GM12878 (cell line): ENCODE measurements at regions not wholly inside any gene's neighbourhood (a gene's known extent, or its start where the extent isn't known, plus 50 kb on each side); places are given as distances from the start of the nearest gene placed in this dataset.

Source experiments
- ATAC-seq: fragments of 200-7000 bp; cut with Tn5 transposase; 3 replicates; pipeline ENCODE4 v1.9.1; 2020; ENCODE audit warnings: mild to moderate bottlenecking, moderate library complexity
- BruUV-seq: library from RNA; stranded (reverse); fragments of 400-500 nt; replicated peaks from 2 replicates; lab custom pipeline; 2021; lab: Mats Ljungman, UMichigan
- CTCF ChIA-PET: fragments of 300-600 bp; sonication (Branson Sonifier 250); formaldehyde crosslinking; extraction: SDS; loops from one replicate; lab custom pipeline; 2021; ENCODE audit warnings: inconsistent platforms; lab: Yijun Ruan, JAX
- POLR2A ChIA-PET: fragments of 350-600 bp; formaldehyde crosslinking; extraction: SDS; loops from one replicate; lab custom pipeline; 2021; ENCODE audit warnings: inconsistent platforms; lab: Charles Lee
- RAD21 ChIA-PET: fragments of 300-600 bp; sonication (Branson Sonifier 250); formaldehyde crosslinking; loops from one replicate; lab custom pipeline; 2023; ENCODE audit warnings: antibody characterized with exemption; ENCODE audit not compliant: unreplicated experiment; lab: Charles Lee
- SMC1A ChIA-PET: fragments of 300-600 bp; sonication (Branson Sonifier 250); formaldehyde crosslinking; loops from one replicate; lab custom pipeline; 2023; ENCODE audit not compliant: unreplicated experiment, uncharacterized antibody; lab: Charles Lee
- DNase-seq: peaks from one replicate; pipeline ENCODE4 v3.0.0-alpha.2; 2011; ENCODE audit warnings: low read depth, low spot score
- FAIRE-seq: peaks from 3 replicates; lab custom pipeline; 2011; peaks lifted over from hg19 to GRCh38; lab: Jason Lieb, UNC
- H2AFZ ChIP-seq: 2 replicates; pipeline ENCODE4 v1.6.0; 2011; ENCODE audit warnings: low read depth, low read length, control low read depth; ENCODE audit not compliant: control insufficient read depth
- H3K27ac ChIP-seq: 2 replicates; pipeline ENCODE4 v1.5.1; 2011; ENCODE audit warnings: control low read depth; ENCODE audit not compliant: control insufficient read depth, insufficient read depth
- H3K27me3 ChIP-seq, 2 experiments: replicated peaks in 1 of 2; 2 replicates each; pipeline versions ENCODE4 v1.6.0 to v1.6.1; 2011; ENCODE audit warnings: low read length in 1 of 2; ENCODE audit not compliant: control insufficient read depth in 2 of 2, insufficient read depth in 2 of 2
- H3K36me3 ChIP-seq, 2 experiments: 2 replicates each; pipeline ENCODE4 v1.5.1; 2011; ENCODE audit warnings: low read length in 1 of 2; ENCODE audit not compliant: control insufficient read depth in 2 of 2, insufficient read depth in 2 of 2
- H3K4me1 ChIP-seq: 2 replicates; pipeline ENCODE4 v1.6.1; 2011; ENCODE audit warnings: mild to moderate bottlenecking, low read length, moderate library complexity, mixed read lengths; ENCODE audit not compliant: control insufficient read depth, insufficient read depth
- H3K4me2 ChIP-seq: 2 replicates; pipeline ENCODE4 v1.6.0; 2011; ENCODE audit warnings: control low read depth; ENCODE audit not compliant: control insufficient read depth, insufficient read depth
- H3K4me3 ChIP-seq: fragments of 200-600 bp; sonication (generic); 2 replicates; pipeline ENCODE4 v1.5.1; 2016
- H3K79me2 ChIP-seq: 2 replicates; pipeline ENCODE4 v1.6.0; 2011; ENCODE audit warnings: low read length; ENCODE audit not compliant: control insufficient read depth, insufficient read depth
- H3K9ac ChIP-seq: 2 replicates; pipeline ENCODE4 v1.8.0; 2011; ENCODE audit warnings: low read length, control low read depth, mixed read lengths; ENCODE audit not compliant: control insufficient read depth, insufficient read depth
- H3K9me3 ChIP-seq: replicated peaks from 3 replicates; pipeline ENCODE4 v1.5.1; 2011; ENCODE audit warnings: mild to moderate bottlenecking, low read length; ENCODE audit not compliant: control insufficient read depth, insufficient read depth
- H4K20me1 ChIP-seq: 2 replicates; pipeline ENCODE4 v1.6.0; 2011; ENCODE audit not compliant: control insufficient read depth, insufficient read depth
- BCL3 ChIP-seq: IDR thresholded peaks from 2 replicates; pipeline ENCODE4 v1.6.1; 2011; ENCODE audit warnings: borderline replicate concordance, low read depth, mild to moderate bottlenecking, moderate library complexity, low read length; ENCODE audit not compliant: insufficient read depth, poor library complexity, severe bottlenecking
- CUX1 ChIP-seq: IDR thresholded peaks from 2 replicates; pipeline ENCODE4 v1.6.1; 2012; ENCODE audit warnings: improper control_type of control experiment, low read depth, low read length; ENCODE audit not compliant: insufficient replicate concordance
- DPF2 ChIP-seq: fragments of 450-650 bp; IDR thresholded peaks from 2 replicates; pipeline ENCODE4 v1.6.1; 2017; ENCODE audit warnings: mild to moderate bottlenecking
- GABPA ChIP-seq: IDR thresholded peaks from 2 replicates; pipeline ENCODE4 v1.6.1; 2014; ENCODE audit warnings: antibody characterized with exemption, low read depth, mild to moderate bottlenecking, inconsistent platforms
- RUNX3 ChIP-seq: IDR thresholded peaks from 2 replicates; pipeline ENCODE4 v1.6.1; 2012; ENCODE audit warnings: low read length, inconsistent platforms
- WGBS: methylation state at CpG from one replicate; pipeline ENCODE4 v1.1.6; 2016; ENCODE audit warnings: low lambda C conversion rate; ENCODE audit not compliant: insufficient replicate concordance, insufficient coverage; ENCODE audit errors: missing lambda C conversion rate; 5-methylcytosine and 5-hydroxymethylcytosine counted together
- in situ Hi-C: fragments of 300-500 bp; cut with MboI; formaldehyde crosslinking; loops from 9 replicates; pipeline ENCODE4 v1.14.3; 2018; ENCODE audit warnings: mixed read lengths
- intact Hi-C: fragments of 100-400 bp; cut with micrococcal nuclease; formaldehyde crosslinking; loops from one replicate; pipeline ENCODE4 v1.14.2; 2022; ENCODE audit not compliant: unreplicated experiment

DNA sequence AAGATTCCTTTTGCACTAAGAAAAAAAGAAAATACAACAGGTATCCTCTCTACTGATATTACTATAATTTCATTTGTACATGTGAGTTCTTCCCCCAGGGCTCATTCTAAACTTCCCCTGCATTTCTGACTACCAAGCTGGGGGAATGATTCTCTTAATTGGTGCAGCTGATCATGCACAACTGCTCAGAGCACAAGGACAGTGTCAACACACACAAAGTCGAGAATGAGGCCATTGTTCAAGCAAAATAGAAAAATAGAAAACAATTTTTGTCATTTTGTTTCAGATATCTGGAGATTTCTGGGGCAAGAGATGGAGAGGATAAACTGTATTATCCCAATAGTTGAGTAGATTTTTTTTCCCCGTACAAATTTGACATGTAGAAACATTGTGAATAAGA, 236.3 kb downstream of the HAO1 start:
- Histone ChIP-seq H3K27ac (no peak overlapping the region), H3K36me3 (no peaks in the 10 kb centered on the region), H3K4me1 (no peaks in the 10 kb centered on the region), H3K4me3 (no peak overlapping the region), H2AFZ (no peak overlapping the region), H3K9me3 (no peaks in the 10 kb centered on the region), H3K79me2 (no peaks in the 10 kb centered on the region), H3K4me2 (no peak overlapping the region), H4K20me1 (no peaks in the 10 kb centered on the region), H3K27me3 (no peaks in the 10 kb centered on the region; a peak in 1 of 4 replicates), H3K9ac (no peak overlapping the region)
- POLR2A ChIA-PET = no interaction called here
- intact Hi-C loops = no loop called here
- ATAC-seq (no peak), DNase-seq (no peak), FAIRE-seq (no peak)
- BruUV-seq = no TSS peak
- no peak for TF ChIP-seq DPF2
- no peak for TF ChIP-seq RUNX3
- TF ChIP-seq CUX1 = no peak
- no peak for TF ChIP-seq GABPA
- TF ChIP-seq BCL3 = no peak
- 0% methylated on average over 2 of the region's 2 CpGs for WGBS
- CTCF ChIA-PET = no interaction called here
- SMC1A ChIA-PET = no interaction called here
- RAD21 ChIA-PET = no interaction called here
- in situ Hi-C loops = no loop called here
